ENCODE measurements at regions not wholly inside any gene's neighbourhood (a gene's known extent, or its start where the extent isn't known, plus 50 kb on each side); places are given as distances from the start of the nearest gene placed in this dataset.

- no peak overlapping the region for H2AFZ ChIP-seq (ENCODE audit: low read length)
Observed at GRCh38 chr13:76735641-76736040, 150.6 kb downstream of the KCTD12 start.

GRCh38 chr13:76733671-76734070 lies 152.5 kb downstream of the KCTD12 start:
- TF ChIP-seq CTCF (IDR thresholded peaks at IDR 0.05; ENCODE audit: low read length) (no peak), EZH2 (optimal IDR thresholded peaks at IDR 0.05; ENCODE audit: low read depth, low read length) (no peak), EZH2phosphoT487 (IDR thresholded peaks at IDR 0.05; ENCODE audit: low read length) (no peak)
- Histone ChIP-seq H4K20me1 (ENCODE audit: insufficient read depth, low read length) (no peaks in the 10 kb centered on the region), H3K27ac (ENCODE audit: low read length) (no peak overlapping the region), H3K36me3 (replicated peaks; ENCODE audit: insufficient read depth, low read length) (no peaks in the 10 kb centered on the region), H3F3A (ENCODE audit: insufficient read depth, low read length) (no peaks in the 10 kb centered on the region), H3K27me3 (replicated peaks; ENCODE audit: insufficient read depth, low read length) (no peaks in the 10 kb centered on the region), H2AFZ (ENCODE audit: low read length) (no peak overlapping the region), H3K4me3 (ENCODE audit: low read length) (no peak overlapping the region), H3K9ac (ENCODE audit: low read length) (no peak overlapping the region), H3K4me2 (ENCODE audit: low read depth, low read length) (no peak overlapping the region), H3K4me1 (ENCODE audit: low read length) (peaks cover 5% of the 10 kb centered on the region; the same call in 1 of the 2 replicates), H3K79me2 (ENCODE audit: low read length) (no peaks in the 10 kb centered on the region), H3K9me2 (replicated peaks; ENCODE audit: insufficient read depth, low read length) (no peaks in the 10 kb centered on the region), H3K9me3 (replicated peaks; ENCODE audit: insufficient read depth, low read length) (no peaks in the 10 kb centered on the region; the same call in 1 of the 2 replicates)
- DNase-seq = no peak

More at GRCh38 chr13:76735641-76736040, 150.6 kb downstream of the KCTD12 start:
- no peaks in the 10 kb centered on the region for H3K36me3 ChIP-seq (replicated peaks; ENCODE audit: insufficient read depth, low read length)
- no peaks in the 10 kb centered on the region for H4K20me1 ChIP-seq (ENCODE audit: insufficient read depth, low read length)
- no peak for DNase-seq
- no peaks in the 10 kb centered on the region for H3K9me2 ChIP-seq (replicated peaks; ENCODE audit: insufficient read depth, low read length)
- no peaks in the 10 kb centered on the region for H3K27me3 ChIP-seq (replicated peaks; ENCODE audit: insufficient read depth, low read length)
- H3K4me2 ChIP-seq (ENCODE audit: low read depth, low read length) = no peak overlapping the region
- TF ChIP-seq CTCF (IDR thresholded peaks at IDR 0.05; ENCODE audit: low read length) (no peak), EZH2 (optimal IDR thresholded peaks at IDR 0.05; ENCODE audit: low read depth, low read length) (no peak), EZH2phosphoT487 (IDR thresholded peaks at IDR 0.05; ENCODE audit: low read length) (no peak)
- H3K9ac ChIP-seq (ENCODE audit: low read length) = no peak overlapping the region
- no peaks in the 10 kb centered on the region; the same call in 1 of the 2 replicates for H3K9me3 ChIP-seq (replicated peaks; ENCODE audit: insufficient read depth, low read length)
- no peak overlapping the region for H3K4me3 ChIP-seq (ENCODE audit: low read length)
- H3F3A ChIP-seq (ENCODE audit: insufficient read depth, low read length) = no peaks in the 10 kb centered on the region
- no peaks in the 10 kb centered on the region for H3K4me1 ChIP-seq (ENCODE audit: low read length)
- H3K27ac ChIP-seq (ENCODE audit: low read length) = no peak overlapping the region
- no peaks in the 10 kb centered on the region for H3K79me2 ChIP-seq (ENCODE audit: low read length)

- H3K9me3 ChIP-seq (replicated peaks; ENCODE audit: insufficient read depth, low read length) = no peaks in the 10 kb centered on the region; the same call in 1 of the 2 replicates
- H3K36me3 ChIP-seq (replicated peaks; ENCODE audit: insufficient read depth, low read length) = no peaks in the 10 kb centered on the region
Observed at GRCh38 chr13:76732367-76732766, 153.8 kb downstream of the KCTD12 start.

More at GRCh38 chr13:76732367-76732766, 153.8 kb downstream of the KCTD12 start:
- H3K4me2 ChIP-seq (ENCODE audit: low read depth, low read length) = no peak overlapping the region
- no peak overlapping the region for H3K27ac ChIP-seq (ENCODE audit: low read length)
- H2AFZ ChIP-seq (ENCODE audit: low read length) = no peak overlapping the region
- no peaks in the 10 kb centered on the region for H3K79me2 ChIP-seq (ENCODE audit: low read length)
- H3K4me1 ChIP-seq (ENCODE audit: low read length) = peaks cover 5% of the 10 kb centered on the region; the same call in 1 of the 2 replicates
- no peak for TF ChIP-seq EZH2 (optimal IDR thresholded peaks at IDR 0.05; ENCODE audit: low read depth, low read length)
- no peak for TF ChIP-seq CTCF (IDR thresholded peaks at IDR 0.05; ENCODE audit: low read length)
- no peak for TF ChIP-seq EZH2phosphoT487 (IDR thresholded peaks at IDR 0.05; ENCODE audit: low read length)
- no peaks in the 10 kb centered on the region for H3K9me2 ChIP-seq (replicated peaks; ENCODE audit: insufficient read depth, low read length)
- no peaks in the 10 kb centered on the region for H3K27me3 ChIP-seq (replicated peaks; ENCODE audit: insufficient read depth, low read length)
- no peak for DNase-seq
- no peaks in the 10 kb centered on the region for H4K20me1 ChIP-seq (ENCODE audit: insufficient read depth, low read length)
- no peaks in the 10 kb centered on the region for H3F3A ChIP-seq (ENCODE audit: insufficient read depth, low read length)
- H3K9ac ChIP-seq (ENCODE audit: low read length) = no peak overlapping the region
- H3K4me3 ChIP-seq (ENCODE audit: low read length) = no peak overlapping the region

All from MM.1S (cell line).